Adrenal gland (tissue), 5 donors: ENCODE measurements at regions not wholly inside any gene's neighbourhood (a gene's known extent, or its start where the extent isn't known, plus 50 kb on each side); places are given as distances from the start of the nearest gene placed in this dataset.

Source experiments
- POLR2A ChIP-seq, 2 donors: fragments of 450-650 bp; IDR thresholded peaks; one replicate each; pipeline ENCODE4 v1.6.1; 2017; ENCODE audit warnings: antibody characterized with exemption in 2 of 2, mild to moderate bottlenecking in 2 of 2, moderate library complexity in 1 of 2
- TF ChIP-seq, protein P1 (sequence below), 6 experiments: fragments of 450-650 bp in 4 of 6; fragments of 200-600 bp in 2 of 6; sonication (generic) in 1 of 6; IDR thresholded peaks; 1 replicate in 5 of 6; 2 replicates in 1 of 6; pipeline versions ENCODE4 v1.5.1 to v1.8.0; 2016 to 2021; ENCODE audit warnings: antibody characterized with exemption in 6 of 6, mild to moderate bottlenecking in 2 of 6, moderate library complexity in 1 of 6
- donor health status: DM: no; HTN: no; CAD: no.

DNA sequence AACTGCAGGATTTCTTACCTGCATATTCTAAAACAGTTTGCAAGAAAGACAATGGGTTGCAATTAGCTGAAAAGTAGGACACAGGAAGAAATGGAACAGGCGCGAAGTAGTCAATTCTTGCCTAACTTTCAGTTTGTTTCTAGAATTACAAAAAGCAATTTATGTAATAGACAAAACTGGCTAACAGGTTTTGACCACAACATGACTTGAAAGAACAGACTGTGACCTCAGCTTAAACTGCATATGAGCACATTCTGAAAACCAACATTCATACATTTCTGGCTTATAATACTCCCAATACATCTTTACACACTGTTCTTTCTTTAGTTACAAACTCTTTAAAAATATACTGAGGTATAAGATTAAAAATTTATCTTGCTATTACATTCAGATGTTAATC is 405.9 kb upstream of the B3GALT2 start:
- no peak for TF ChIP-seq POLR2A (IDR thresholded peaks at IDR 0.05)
- TF ChIP-seq, protein P1, sequence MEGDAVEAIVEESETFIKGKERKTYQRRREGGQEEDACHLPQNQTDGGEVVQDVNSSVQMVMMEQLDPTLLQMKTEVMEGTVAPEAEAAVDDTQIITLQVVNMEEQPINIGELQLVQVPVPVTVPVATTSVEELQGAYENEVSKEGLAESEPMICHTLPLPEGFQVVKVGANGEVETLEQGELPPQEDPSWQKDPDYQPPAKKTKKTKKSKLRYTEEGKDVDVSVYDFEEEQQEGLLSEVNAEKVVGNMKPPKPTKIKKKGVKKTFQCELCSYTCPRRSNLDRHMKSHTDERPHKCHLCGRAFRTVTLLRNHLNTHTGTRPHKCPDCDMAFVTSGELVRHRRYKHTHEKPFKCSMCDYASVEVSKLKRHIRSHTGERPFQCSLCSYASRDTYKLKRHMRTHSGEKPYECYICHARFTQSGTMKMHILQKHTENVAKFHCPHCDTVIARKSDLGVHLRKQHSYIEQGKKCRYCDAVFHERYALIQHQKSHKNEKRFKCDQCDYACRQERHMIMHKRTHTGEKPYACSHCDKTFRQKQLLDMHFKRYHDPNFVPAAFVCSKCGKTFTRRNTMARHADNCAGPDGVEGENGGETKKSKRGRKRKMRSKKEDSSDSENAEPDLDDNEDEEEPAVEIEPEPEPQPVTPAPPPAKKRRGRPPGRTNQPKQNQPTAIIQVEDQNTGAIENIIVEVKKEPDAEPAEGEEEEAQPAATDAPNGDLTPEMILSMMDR (IDR thresholded peaks at IDR 0.05), result no peak
